ENCODE measurements at regions not wholly inside any gene's neighbourhood (a gene's known extent, or its start where the extent isn't known, plus 50 kb on each side); places are given as distances from the start of the nearest gene placed in this dataset.
"Not testable (repeated sequence)": the region's sequence is repeated elsewhere in the genome, so short reads cannot be mapped to it uniquely, and the experiment has no call there.

- Mint-ChIP-seq H3K36me3 (ENCODE audit: low read depth) (no peaks in the 10 kb centered on the region), H3K9me3 (peaks cover 19% of the 10 kb centered on the region), H3K27me3 (peaks cover 6% of the 10 kb centered on the region), H3K4me3 (no peak overlapping the region), H3K4me1 (ENCODE audit: low read depth) (no peaks in the 10 kb centered on the region), H3K27ac (no peak overlapping the region)
- intact Hi-C loops (cut with micrococcal nuclease), result no loop called here
Measured at GRCh38 chr15:69874321-69874720, 223.4 kb downstream of the TLE3 start.

DNA sequence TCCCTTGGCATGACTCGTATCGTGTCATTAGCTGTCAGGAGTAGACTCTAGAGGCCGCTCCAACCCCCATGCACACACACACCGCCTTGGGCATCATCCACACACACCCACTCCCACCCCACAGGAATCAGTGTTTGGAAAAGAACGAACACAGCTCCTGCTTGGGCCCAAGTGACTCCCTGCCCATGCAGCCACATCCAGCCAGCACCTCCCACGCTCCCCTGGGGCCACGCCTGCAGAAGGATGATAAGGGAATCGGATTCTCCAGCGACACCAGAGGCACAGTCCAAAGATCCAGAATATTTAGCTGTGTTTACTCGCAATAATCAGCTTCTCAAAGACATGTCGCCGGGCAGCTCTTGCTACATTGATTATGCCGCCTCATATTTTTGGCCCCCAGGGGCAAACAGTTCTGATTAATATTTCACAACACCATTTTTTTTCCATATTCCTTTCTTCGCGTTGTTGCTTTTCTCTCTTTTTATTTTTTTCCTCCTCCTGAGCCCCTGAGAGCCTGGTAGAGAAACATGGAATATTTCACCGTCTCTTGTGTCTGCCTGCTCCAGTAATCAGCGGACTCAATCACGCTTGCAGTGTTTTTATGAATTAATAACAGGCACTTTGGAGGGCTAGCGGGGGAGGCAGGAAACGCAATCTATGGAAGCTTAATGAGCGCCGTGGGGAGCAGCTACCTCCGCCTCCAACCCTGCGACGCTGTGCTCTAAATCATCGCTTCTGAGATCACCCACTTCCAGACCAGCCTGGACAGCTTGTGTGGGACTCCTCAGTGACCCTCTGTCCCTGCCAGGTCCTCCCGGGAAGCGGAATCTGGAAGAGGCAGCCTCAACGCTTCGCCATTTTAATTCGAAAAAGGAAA is 221.4 kb downstream of the TLE3 start:
- H3K27me3 Mint-ChIP-seq, result peaks cover 3% of the 10 kb centered on the region
- H3K27ac Mint-ChIP-seq, result no peak overlapping the region
- peaks cover 19% of the 10 kb centered on the region for H3K9me3 Mint-ChIP-seq
- peaks cover 5% of the 10 kb centered on the region for H3K4me1 Mint-ChIP-seq (ENCODE audit: low read depth)
- no peak overlapping the region for H3K4me3 Mint-ChIP-seq
- intact Hi-C loops (cut with micrococcal nuclease), result no loop called here
- no peaks in the 10 kb centered on the region for H3K36me3 Mint-ChIP-seq (ENCODE audit: low read depth)

GRCh38 chr15:69879963-69880362 is 217.8 kb downstream of the TLE3 start:
- H3K36me3 Mint-ChIP-seq (ENCODE audit: low read depth); H3K4me1 Mint-ChIP-seq (ENCODE audit: low read depth); H3K9me3 Mint-ChIP-seq; H3K27me3 Mint-ChIP-seq; H3K4me3 Mint-ChIP-seq; intact Hi-C loops (cut with micrococcal nuclease); H3K27ac Mint-ChIP-seq: not testable (repeated sequence)

- H3K27me3 Mint-ChIP-seq, result peaks cover 15% of the 10 kb centered on the region
- intact Hi-C loops (cut with micrococcal nuclease), result no loop called here
- no peak overlapping the region for H3K4me3 Mint-ChIP-seq
- no peak overlapping the region for H3K27ac Mint-ChIP-seq
- no peaks in the 10 kb centered on the region for H3K36me3 Mint-ChIP-seq (ENCODE audit: low read depth)
- no peaks in the 10 kb centered on the region for H3K9me3 Mint-ChIP-seq
- peaks cover 5% of the 10 kb centered on the region for H3K4me1 Mint-ChIP-seq (ENCODE audit: low read depth)
Measured at GRCh38 chr15:69880571-69881301, 217.0 kb downstream of the TLE3 start.

GRCh38 chr15:69881302-69881670 is 216.4 kb downstream of the TLE3 start:
- Mint-ChIP-seq H3K4me1 (ENCODE audit: low read depth) (peaks cover 5% of the 10 kb centered on the region), H3K9me3 (no peaks in the 10 kb centered on the region), H3K36me3 (ENCODE audit: low read depth) (no peaks in the 10 kb centered on the region), H3K27me3 (peaks cover 18% of the 10 kb centered on the region), H3K27ac (no peak overlapping the region), H3K4me3 (no peak overlapping the region)
- intact Hi-C loops (cut with micrococcal nuclease), result no loop called here

DNA sequence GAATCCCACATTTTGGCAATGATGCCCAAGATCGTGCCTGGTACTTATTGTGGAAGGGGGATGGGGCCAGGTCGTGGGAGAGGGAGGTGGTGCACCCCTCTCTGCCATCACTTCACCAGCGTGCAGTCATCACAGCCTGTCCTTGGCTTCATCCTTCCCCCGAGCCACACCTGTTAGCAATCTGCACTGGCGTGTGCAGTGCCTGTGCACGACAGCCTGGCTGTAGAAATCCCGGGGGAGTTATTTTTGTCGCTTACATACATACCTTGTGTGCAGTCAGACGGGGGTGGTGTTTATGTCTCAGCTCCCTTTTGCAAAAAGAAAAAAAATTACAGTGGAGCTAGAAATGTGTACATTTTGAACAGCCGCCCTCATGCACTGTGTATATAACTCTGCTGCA is 216.0 kb downstream of the TLE3 start:
- H3K36me3 Mint-ChIP-seq (ENCODE audit: low read depth), result no peaks in the 10 kb centered on the region
- intact Hi-C loops (cut with micrococcal nuclease), result no loop called here
- no peak overlapping the region for H3K4me3 Mint-ChIP-seq
- no peaks in the 10 kb centered on the region for H3K9me3 Mint-ChIP-seq
- H3K4me1 Mint-ChIP-seq (ENCODE audit: low read depth), result peaks cover 5% of the 10 kb centered on the region
- no peak overlapping the region for H3K27ac Mint-ChIP-seq
- H3K27me3 Mint-ChIP-seq, result peaks cover 18% of the 10 kb centered on the region

GRCh38 chr15:69883306-69883705 is 214.4 kb downstream of the TLE3 start:
- peaks cover 5% of the 10 kb centered on the region for H3K4me1 Mint-ChIP-seq (ENCODE audit: low read depth)
- no peaks in the 10 kb centered on the region for H3K9me3 Mint-ChIP-seq
- H3K27ac Mint-ChIP-seq, result no peak overlapping the region
- H3K36me3 Mint-ChIP-seq (ENCODE audit: low read depth), result no peaks in the 10 kb centered on the region
- intact Hi-C loops (cut with micrococcal nuclease), result no loop called here
- H3K27me3 Mint-ChIP-seq, result peaks cover 26% of the 10 kb centered on the region
- H3K4me3 Mint-ChIP-seq, result no peak overlapping the region

GRCh38 chr15:69885173-69885955 is 212.4 kb downstream of the TLE3 start:
- peaks cover 5% of the 10 kb centered on the region for H3K4me1 Mint-ChIP-seq (ENCODE audit: low read depth)
- intact Hi-C loops (cut with micrococcal nuclease), result no loop called here
- H3K9me3 Mint-ChIP-seq, result no peaks in the 10 kb centered on the region
- no peak overlapping the region for H3K27ac Mint-ChIP-seq
- peaks cover 26% of the 10 kb centered on the region for H3K27me3 Mint-ChIP-seq
- no peak overlapping the region for H3K4me3 Mint-ChIP-seq
- no peaks in the 10 kb centered on the region for H3K36me3 Mint-ChIP-seq (ENCODE audit: low read depth)

DNA sequence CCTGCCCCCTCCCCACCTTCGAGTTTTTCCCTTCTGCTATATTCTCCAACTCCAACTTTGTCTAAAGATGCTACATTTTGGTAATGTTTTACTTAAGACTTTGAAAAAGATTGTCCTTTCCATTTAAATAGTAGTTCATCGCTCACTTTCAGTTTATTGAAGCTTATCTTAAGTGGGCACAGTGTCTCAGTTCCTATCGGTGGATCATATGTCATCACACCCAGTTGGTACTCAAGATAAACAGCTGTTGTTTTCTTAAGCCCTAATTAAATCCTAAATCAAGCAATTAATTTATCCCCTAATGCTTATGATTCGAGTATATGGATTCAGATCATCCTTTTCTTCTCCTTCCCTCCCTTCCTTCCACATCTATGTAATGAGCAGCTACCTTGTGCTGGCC is 210.7 kb downstream of the TLE3 start:
- intact Hi-C loops (cut with micrococcal nuclease), result no loop called here
- Mint-ChIP-seq H3K9me3 (no peaks in the 10 kb centered on the region), H3K4me3 (no peak overlapping the region), H3K4me1 (ENCODE audit: low read depth) (no peaks in the 10 kb centered on the region), H3K36me3 (ENCODE audit: low read depth) (no peaks in the 10 kb centered on the region), H3K27ac (no peak overlapping the region), H3K27me3 (peaks cover 22% of the 10 kb centered on the region)

DNA sequence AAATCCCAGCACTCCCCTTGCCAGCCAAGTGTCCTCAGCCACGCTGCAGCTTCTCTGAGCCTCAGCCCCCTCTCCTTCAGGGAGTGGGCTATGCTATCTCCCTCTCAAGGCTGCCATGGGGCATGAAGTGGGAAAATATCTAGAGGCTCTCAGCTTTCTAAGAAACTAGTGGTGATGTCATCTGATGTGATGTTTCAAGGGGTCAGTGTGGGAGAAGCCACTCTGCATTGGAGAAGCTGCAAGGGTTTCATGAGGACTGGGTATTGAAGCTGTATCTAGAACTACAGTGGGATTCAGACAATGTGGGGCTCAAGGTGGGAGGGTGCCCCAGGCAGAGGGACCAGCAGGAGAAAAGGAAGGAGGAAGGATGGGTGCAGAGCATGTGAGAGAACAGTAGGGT is 210.2 kb downstream of the TLE3 start:
- no peaks in the 10 kb centered on the region for H3K36me3 Mint-ChIP-seq (ENCODE audit: low read depth)

DNA sequence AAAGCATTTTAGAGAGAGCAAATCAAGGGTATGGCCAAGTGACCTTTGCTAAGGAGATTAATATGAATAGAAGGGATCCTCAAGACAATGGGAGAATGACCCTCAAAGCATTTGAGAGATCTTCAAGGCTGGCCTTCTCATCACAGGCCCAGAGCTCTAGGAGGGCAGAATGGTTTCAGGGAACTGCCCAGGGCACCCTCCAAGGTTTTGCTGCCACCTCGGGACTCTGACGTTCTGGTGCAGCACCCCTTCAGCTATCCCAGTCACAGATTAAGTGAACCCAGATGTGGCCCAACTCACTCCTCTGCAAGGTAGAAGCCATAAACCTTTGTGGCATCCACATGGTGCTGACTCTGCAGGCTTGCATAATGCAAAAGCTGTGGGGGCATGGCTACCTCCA is 209.3 kb downstream of the TLE3 start:
- H3K27me3 Mint-ChIP-seq, result peaks cover 19% of the 10 kb centered on the region
- no peaks in the 10 kb centered on the region for H3K4me1 Mint-ChIP-seq (ENCODE audit: low read depth)
- no peaks in the 10 kb centered on the region for H3K9me3 Mint-ChIP-seq
- no peaks in the 10 kb centered on the region for H3K36me3 Mint-ChIP-seq (ENCODE audit: low read depth)
- H3K4me3 Mint-ChIP-seq, result no peak overlapping the region
- H3K27ac Mint-ChIP-seq, result no peak overlapping the region
- intact Hi-C loops (cut with micrococcal nuclease), result no loop called here

More for the DNA sequence above, 210.2 kb downstream of the TLE3 start:
- Mint-ChIP-seq H3K27ac (no peak overlapping the region), H3K4me1 (ENCODE audit: low read depth) (no peaks in the 10 kb centered on the region), H3K27me3 (peaks cover 19% of the 10 kb centered on the region), H3K4me3 (no peak overlapping the region), H3K9me3 (no peaks in the 10 kb centered on the region)
- intact Hi-C loops (cut with micrococcal nuclease), result no loop called here

- Mint-ChIP-seq H3K36me3 (ENCODE audit: low read depth) (no peaks in the 10 kb centered on the region), H3K27me3 (peaks cover 26% of the 10 kb centered on the region), H3K4me3 (no peak overlapping the region), H3K27ac (no peak overlapping the region), H3K9me3 (no peaks in the 10 kb centered on the region), H3K4me1 (ENCODE audit: low read depth) (peaks cover 7% of the 10 kb centered on the region)
- intact Hi-C loops (cut with micrococcal nuclease), result no loop called here
Measured at GRCh38 chr15:69891070-69891536, 206.6 kb downstream of the TLE3 start.

DNA sequence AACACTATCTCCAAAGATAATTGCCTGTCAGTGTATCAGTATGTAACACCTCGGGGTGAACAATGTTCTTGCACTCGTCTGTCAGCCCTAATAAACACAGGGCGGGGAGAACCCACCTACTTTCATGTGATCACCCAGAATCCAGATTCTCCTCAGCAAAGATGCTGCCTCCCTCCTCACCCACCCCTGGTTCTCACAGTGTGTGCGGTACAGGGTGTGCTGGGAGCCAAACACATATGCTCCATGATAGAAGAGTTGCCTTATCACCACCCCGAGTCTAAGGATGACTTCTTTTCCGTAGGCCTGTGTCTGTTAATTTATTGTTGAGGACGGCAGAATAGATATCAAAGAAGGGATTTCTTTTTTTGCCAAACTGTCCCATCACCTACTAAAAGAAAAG is 206.1 kb downstream of the TLE3 start:
- H3K27ac Mint-ChIP-seq, result no peak overlapping the region
- no peaks in the 10 kb centered on the region for H3K36me3 Mint-ChIP-seq (ENCODE audit: low read depth)
- intact Hi-C loops (cut with micrococcal nuclease), result no loop called here
- H3K4me1 Mint-ChIP-seq (ENCODE audit: low read depth), result peaks cover 7% of the 10 kb centered on the region
- no peaks in the 10 kb centered on the region for H3K9me3 Mint-ChIP-seq
- no peak overlapping the region for H3K4me3 Mint-ChIP-seq
- H3K27me3 Mint-ChIP-seq, result peaks cover 26% of the 10 kb centered on the region

DNA sequence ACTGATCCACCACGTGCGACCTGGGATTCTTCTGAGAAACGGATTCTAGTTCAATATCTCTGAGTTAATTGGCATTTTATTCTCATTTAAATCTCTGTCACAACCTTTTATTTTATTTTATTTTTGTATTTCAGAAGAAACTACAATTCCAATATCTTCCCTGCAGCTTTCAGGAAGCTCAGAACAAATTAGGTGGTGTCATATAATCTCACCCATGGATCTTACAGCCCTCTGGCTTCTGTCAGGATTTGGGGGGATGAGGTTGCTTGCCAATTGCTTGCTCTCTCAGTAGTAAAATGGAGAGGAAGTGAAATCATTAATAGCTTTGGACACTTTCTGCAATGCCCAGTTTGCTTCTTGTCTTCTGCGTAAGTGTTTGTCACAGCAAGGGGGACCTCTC is 205.4 kb downstream of the TLE3 start:
- intact Hi-C loops (cut with micrococcal nuclease), result no loop called here
- Mint-ChIP-seq H3K4me3 (no peak overlapping the region), H3K36me3 (ENCODE audit: low read depth) (no peaks in the 10 kb centered on the region), H3K27me3 (peaks cover 21% of the 10 kb centered on the region), H3K27ac (no peak overlapping the region), H3K9me3 (no peaks in the 10 kb centered on the region), H3K4me1 (ENCODE audit: low read depth) (peaks cover 7% of the 10 kb centered on the region)

Data from dendritic cell treated with granulocyte-macrophage colony-stimulating factor and Interleukin-4, amounts not matched to agents 40 ng/mL and 50 ng/mL, for 4 days (primary cell).